Activated T-cell treated with anti-CD3 and anti-CD28 coated beads, Interleukin-2, amount 50 U/mL, for 24 hours (primary cell): ENCODE measurements at regions not wholly inside any gene's neighbourhood (a gene's known extent, or its start where the extent isn't known, plus 50 kb on each side); places are given as distances from the start of the nearest gene placed in this dataset.

Experiments
- DNase-seq: peaks from one replicate; pipeline ENCODE4 v3.0.0-alpha.2; 2020
- H3K27ac Mint-ChIP-seq: 2 replicates; pipeline ENCODE4 v1.8.0; 2020; ENCODE audit warnings: mild to moderate bottlenecking, mixed read lengths
- H3K27me3 Mint-ChIP-seq: 2 replicates; pipeline ENCODE4 v1.8.0; 2020; ENCODE audit warnings: mixed read lengths
- H3K36me3 Mint-ChIP-seq: 2 replicates; pipeline ENCODE4 v1.8.0; 2020; ENCODE audit warnings: low read depth, mixed read lengths
- H3K4me1 Mint-ChIP-seq: 2 replicates; pipeline ENCODE4 v1.8.0; 2020; ENCODE audit warnings: low read depth, mixed read lengths
- H3K4me3 Mint-ChIP-seq: 2 replicates; pipeline ENCODE4 v1.8.0; 2020; ENCODE audit warnings: mild to moderate bottlenecking, moderate library complexity, mixed read lengths
- H3K9me3 Mint-ChIP-seq: 2 replicates; pipeline ENCODE4 v1.8.0; 2020; ENCODE audit warnings: mixed read lengths

DNA sequence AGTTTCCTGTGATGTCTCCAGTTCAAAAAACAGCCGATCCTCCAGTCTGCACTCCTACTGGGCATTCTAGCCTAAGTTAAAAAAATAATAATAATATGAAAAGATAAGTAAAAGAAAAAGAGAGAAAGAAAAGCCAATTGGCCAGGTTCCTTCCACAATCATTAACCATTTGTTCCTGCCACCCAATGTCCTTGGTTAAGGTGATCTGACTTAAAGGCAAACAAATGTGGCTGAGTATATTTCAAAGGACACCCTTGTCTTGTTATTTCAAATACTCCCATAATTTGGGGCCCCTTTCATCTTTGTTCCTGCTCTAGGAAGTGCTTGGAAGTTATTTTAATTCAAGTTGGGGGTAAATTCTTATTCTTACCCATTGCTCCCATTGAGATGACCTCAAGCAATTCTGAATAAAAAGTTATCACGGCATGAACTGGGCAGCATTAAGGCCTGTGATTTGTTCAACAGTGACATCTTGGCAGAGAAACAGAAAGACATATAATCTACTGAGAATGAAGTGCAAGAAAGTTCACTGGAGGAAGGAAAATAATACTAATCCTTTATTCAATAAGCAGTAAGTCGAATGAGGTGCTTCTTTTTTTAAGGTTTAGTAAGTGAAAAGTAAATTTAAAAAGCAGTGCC lies 1054.5 kb upstream of the FANCL start:
- no peak overlapping the region for H3K27ac Mint-ChIP-seq
- no peaks in the 10 kb centered on the region for H3K36me3 Mint-ChIP-seq
- H3K27me3 Mint-ChIP-seq, result no peaks in the 10 kb centered on the region
- DNase-seq, result no peak
- H3K9me3 Mint-ChIP-seq, result no peaks in the 10 kb centered on the region
- no peak overlapping the region for H3K4me3 Mint-ChIP-seq
- H3K4me1 Mint-ChIP-seq, result no peaks in the 10 kb centered on the region

DNA sequence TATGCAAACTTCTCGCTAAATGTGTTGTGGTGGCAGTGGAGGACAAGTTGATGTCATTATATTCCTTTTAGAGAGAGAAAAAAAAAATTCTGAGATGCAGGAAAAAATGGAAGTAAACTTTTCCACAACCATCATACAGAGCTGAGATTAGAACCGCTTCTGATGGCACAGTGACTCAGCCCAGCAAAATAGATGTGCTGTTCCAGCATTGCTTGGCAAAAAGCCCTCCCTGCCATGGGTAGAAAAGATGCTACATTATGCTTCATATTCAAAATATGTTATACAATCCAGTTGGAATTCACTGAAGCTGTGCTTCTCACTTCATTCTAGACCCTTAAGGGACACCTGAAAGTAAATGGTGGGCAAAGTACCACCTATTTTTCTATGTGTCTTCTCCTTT lies 1047.6 kb upstream of the FANCL start:
- Mint-ChIP-seq H3K27me3 (no peaks in the 10 kb centered on the region), H3K4me3 (no peak overlapping the region), H3K27ac (no peak overlapping the region), H3K4me1 (no peaks in the 10 kb centered on the region), H3K36me3 (no peaks in the 10 kb centered on the region), H3K9me3 (no peaks in the 10 kb centered on the region)
- DNase-seq, result no peak

DNA sequence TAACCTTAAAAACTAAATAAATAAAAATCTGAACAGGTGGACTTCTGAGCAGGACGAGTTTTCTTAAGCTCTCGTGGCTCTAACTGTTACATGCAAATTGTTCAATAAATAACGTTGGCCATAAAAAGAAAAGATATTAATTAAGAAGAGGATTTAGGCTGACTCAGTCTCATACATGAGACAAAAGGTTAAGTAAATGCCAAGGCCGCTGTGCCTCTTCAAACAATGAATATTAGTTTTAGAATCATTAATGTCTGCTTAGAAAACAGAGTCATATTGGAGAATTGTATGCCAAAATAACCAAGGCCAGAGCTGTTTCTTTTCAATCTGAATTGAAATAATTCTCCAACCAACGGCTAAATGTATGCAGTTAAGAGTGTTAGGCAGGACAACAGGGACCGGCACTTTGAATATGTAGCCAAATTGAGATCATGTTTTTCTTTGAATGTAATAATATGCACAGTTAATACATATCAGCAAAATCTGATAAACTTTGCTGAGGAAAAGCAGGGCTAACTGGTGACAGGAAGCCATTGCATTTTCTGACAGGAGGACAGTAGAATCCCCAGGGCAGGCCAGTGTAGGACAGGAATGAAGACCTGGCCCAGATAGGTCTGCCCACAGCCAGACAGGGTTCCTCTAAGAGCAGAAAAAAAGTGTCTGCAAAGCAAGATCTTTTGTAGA lies 1041.4 kb upstream of the FANCL start:
- Mint-ChIP-seq H3K4me1 (no peaks in the 10 kb centered on the region), H3K4me3 (no peak overlapping the region), H3K27ac (no peak overlapping the region), H3K27me3 (no peaks in the 10 kb centered on the region), H3K36me3 (no peaks in the 10 kb centered on the region), H3K9me3 (no peaks in the 10 kb centered on the region)
- DNase-seq, result no peak

DNA sequence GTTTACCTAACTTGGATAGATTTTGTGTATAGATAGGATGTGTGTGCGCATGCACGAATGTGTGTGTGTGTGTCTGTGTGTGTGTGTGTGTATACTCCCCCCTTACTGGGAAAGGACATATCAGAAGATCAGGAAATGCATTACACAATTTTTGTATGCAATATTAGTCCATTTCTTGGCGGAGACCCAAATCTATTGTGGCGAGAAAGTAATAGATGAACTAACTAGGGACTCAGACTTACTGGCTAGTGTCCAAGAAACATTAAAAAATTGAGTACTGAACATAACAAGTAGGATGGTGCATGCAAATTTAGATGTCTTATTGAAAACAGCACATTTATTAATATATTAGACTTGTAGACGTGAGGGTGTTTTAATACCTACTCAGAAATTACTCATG lies 1036.5 kb upstream of the FANCL start:
- DNase-seq, result no peak
- Mint-ChIP-seq H3K4me1 (no peaks in the 10 kb centered on the region), H3K27ac (no peak overlapping the region), H3K36me3 (no peaks in the 10 kb centered on the region), H3K4me3 (no peak overlapping the region), H3K27me3 (no peaks in the 10 kb centered on the region), H3K9me3 (no peaks in the 10 kb centered on the region)

DNA sequence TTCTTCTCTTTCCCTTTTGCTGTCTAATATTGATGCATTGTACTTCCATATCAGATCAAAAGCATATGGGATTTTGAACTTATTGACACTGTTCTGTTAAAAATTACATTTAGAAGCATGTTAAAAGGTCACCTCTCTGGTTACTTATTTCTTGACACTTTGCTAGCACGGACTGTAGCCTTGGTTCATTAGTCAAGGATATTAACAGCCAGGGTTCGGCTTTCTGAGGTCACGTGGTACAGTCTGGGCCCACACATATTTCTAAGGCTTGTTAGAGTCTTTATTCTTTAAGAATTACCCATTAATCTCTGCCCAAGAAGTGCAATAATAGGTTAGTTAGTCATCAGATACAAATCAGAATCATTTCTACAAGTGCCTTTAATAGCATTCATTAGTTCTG lies 1035.8 kb upstream of the FANCL start:
- Mint-ChIP-seq H3K27ac (no peak overlapping the region), H3K9me3 (no peaks in the 10 kb centered on the region), H3K4me1 (no peaks in the 10 kb centered on the region), H3K4me3 (no peak overlapping the region), H3K36me3 (no peaks in the 10 kb centered on the region), H3K27me3 (no peaks in the 10 kb centered on the region)
- DNase-seq, result no peak

DNA sequence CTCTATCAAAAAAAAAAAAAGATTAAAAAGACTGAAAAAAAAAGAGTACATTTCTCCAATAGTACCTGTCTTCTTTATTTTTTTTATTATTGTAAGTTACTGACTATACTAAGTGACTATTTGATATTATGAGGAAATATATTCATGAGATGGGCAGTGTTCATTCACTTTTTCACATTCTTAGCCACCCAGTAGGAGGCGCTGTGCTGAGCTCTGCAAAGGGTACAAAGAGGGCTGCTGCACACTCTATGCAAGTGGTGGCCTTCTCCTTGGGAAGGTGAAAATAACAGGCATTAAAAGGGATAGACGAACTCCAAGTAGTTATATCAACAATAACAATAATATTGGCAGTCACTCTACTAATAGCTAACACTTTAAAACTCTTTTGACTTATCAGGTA lies 1034.9 kb upstream of the FANCL start:
- H3K4me3 Mint-ChIP-seq, result no peak overlapping the region
- DNase-seq, result no peak
- no peaks in the 10 kb centered on the region for H3K9me3 Mint-ChIP-seq
- H3K36me3 Mint-ChIP-seq, result no peaks in the 10 kb centered on the region
- H3K27me3 Mint-ChIP-seq, result no peaks in the 10 kb centered on the region
- H3K4me1 Mint-ChIP-seq, result no peaks in the 10 kb centered on the region
- H3K27ac Mint-ChIP-seq, result no peak overlapping the region

DNA sequence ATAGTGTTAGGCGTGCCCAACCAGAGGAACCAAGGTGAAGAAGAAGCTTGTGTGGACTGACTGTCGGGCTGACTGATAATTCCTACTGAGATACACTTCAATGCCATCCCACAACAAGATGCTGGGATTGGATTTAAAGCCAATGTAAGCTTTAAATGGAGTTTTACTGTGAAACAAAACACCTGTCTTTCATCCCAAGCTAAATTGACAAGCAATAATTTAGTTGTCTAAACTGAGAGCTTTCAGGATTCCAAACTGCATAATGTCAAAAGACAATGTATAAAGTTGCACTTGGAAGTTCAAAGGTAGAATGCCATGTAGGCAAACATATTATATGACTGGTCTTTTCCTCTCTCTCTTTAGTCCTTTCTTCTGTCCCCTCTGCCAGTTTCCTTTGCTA lies 1025.3 kb upstream of the FANCL start:
- Mint-ChIP-seq H3K27ac (no peak overlapping the region), H3K36me3 (no peaks in the 10 kb centered on the region), H3K4me1 (no peaks in the 10 kb centered on the region), H3K27me3 (no peaks in the 10 kb centered on the region), H3K9me3 (no peaks in the 10 kb centered on the region), H3K4me3 (no peak overlapping the region)
- DNase-seq, result no peak

DNA sequence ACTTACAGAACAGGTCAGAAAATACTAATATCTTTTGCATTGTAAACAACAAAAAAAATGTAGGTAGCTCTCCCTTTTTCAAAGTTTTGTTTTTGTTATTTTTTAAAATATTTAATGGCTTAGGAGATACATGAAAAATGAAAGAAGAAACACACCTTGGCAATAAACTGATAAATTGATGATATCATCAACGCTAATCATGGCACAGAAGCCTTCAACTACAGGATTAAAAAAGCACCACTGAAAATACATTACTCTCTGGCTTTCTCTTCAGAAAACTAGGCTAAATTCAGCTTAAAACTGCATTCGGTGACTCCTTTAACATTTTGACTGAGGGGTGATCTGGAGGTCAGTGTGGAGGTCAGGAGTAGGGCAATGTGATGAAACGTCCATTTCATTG lies 1018.8 kb upstream of the FANCL start:
- H3K27me3 Mint-ChIP-seq, result no peaks in the 10 kb centered on the region
- no peaks in the 10 kb centered on the region for H3K4me1 Mint-ChIP-seq
- H3K27ac Mint-ChIP-seq, result no peak overlapping the region
- DNase-seq, result no peak
- H3K9me3 Mint-ChIP-seq, result no peaks in the 10 kb centered on the region
- H3K36me3 Mint-ChIP-seq, result no peaks in the 10 kb centered on the region
- H3K4me3 Mint-ChIP-seq, result no peak overlapping the region

DNA sequence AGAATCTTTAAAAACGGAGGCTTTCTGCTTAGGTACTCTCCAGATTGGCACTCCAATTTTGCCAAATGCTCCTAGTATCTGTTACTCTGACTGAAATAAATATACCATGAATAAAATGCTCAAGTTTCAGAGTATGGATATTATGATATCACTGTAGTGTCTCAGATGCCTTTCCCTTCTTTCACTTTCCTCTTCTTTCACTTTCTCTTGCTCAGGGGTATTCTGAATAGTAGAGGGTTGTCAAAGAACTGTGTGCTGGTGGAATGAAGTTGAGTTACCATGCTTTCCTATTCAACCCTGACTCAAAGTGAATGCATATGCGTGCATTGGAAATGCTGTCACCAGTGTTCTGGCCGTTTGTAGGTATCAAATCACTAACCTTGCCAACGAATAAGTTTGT lies 1015.2 kb upstream of the FANCL start:
- Mint-ChIP-seq H3K4me3 (no peak overlapping the region), H3K9me3 (no peaks in the 10 kb centered on the region), H3K27ac (no peak overlapping the region), H3K27me3 (no peaks in the 10 kb centered on the region), H3K36me3 (no peaks in the 10 kb centered on the region), H3K4me1 (no peaks in the 10 kb centered on the region)
- no peak for DNase-seq

DNA sequence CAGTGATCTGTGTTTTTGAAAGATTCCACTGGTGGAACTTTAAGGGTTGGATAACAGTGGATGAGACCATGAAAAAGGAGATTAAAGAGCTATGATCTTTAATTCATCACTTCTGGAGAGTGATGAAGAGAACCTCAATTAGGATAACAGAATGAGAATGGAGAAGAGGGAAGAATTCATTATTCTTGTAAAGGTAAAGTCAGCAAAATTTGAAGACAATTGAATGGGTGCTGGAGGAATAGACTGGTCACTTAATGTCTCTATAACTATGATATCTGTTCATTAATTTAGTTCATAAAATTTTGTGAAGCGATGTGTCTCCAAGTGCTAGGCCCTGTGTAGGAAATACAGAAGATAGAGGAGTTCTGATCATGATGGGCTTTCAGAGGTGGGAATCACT lies 1013.2 kb upstream of the FANCL start:
- Mint-ChIP-seq H3K36me3 (no peaks in the 10 kb centered on the region), H3K27ac (no peak overlapping the region), H3K9me3 (no peaks in the 10 kb centered on the region), H3K27me3 (no peaks in the 10 kb centered on the region), H3K4me3 (no peak overlapping the region), H3K4me1 (no peaks in the 10 kb centered on the region)
- no peak for DNase-seq

DNA sequence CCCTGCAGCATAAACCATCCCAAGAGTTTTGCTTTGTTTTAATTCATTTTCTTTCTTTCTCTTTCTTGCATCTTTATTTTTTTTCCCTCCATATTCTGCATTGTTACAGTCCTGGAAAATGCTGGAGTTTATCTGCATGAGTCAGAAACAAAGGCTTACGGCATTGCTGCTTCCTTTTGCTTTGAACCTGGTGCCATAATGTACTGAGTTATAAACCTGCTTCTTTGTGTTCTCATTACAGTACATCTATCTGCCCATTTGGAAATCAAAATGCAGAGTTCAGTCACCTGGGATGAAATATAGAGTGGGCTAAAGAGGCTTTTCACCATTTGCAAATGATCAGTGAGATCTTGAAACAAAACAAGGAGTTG lies 1009.2 kb upstream of the FANCL start:
- no peak for DNase-seq
- Mint-ChIP-seq H3K9me3 (no peaks in the 10 kb centered on the region), H3K27ac (no peak overlapping the region), H3K27me3 (no peaks in the 10 kb centered on the region), H3K4me3 (no peak overlapping the region), H3K4me1 (no peaks in the 10 kb centered on the region), H3K36me3 (no peaks in the 10 kb centered on the region)

DNA sequence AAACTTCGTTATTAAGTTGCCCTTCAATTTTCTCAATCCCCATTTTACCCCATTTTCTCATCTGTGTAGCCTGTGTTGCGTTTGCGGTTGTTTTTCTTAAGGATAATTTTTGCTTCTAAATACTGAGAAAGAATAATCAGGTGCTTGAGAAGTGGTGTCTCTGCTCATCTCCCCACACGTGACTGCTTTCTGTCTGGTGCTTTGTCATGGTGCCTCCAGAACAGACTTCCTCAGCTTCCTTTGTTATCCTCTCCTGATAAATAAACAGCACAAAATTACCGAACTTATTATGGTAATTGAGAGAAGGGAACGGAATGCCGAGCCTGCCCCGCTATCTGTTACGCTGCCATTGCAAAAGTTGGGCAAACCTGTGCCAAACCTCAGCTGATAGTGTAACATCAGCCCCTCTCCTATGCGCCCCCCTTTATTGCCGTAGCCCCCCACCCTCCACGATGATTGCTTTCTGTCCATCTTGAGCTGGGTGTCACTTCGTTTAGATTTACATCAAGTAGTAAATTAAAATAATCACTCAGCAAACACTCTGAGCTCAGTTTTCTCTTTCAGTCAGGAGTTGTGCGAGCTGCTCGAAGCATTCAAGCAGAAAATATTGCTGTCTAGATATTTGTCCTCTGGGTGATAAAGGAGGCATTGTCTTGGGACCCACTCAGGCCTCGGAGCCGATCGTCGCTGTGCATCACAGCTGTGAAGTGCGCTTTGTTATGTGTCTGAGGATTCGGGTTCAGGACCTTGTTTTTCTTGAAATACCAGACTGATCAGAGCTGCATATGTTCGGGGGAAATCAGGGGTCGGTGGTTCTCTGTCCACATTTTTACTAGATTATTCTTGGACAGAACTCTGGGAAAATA lies 1008.5 kb upstream of the FANCL start:
- H3K4me3 Mint-ChIP-seq, result no peak overlapping the region
- DNase-seq, result no peak
- no peaks in the 10 kb centered on the region for H3K36me3 Mint-ChIP-seq
- no peaks in the 10 kb centered on the region for H3K9me3 Mint-ChIP-seq
- H3K4me1 Mint-ChIP-seq, result no peaks in the 10 kb centered on the region
- H3K27me3 Mint-ChIP-seq, result no peaks in the 10 kb centered on the region
- H3K27ac Mint-ChIP-seq, result no peak overlapping the region

DNA sequence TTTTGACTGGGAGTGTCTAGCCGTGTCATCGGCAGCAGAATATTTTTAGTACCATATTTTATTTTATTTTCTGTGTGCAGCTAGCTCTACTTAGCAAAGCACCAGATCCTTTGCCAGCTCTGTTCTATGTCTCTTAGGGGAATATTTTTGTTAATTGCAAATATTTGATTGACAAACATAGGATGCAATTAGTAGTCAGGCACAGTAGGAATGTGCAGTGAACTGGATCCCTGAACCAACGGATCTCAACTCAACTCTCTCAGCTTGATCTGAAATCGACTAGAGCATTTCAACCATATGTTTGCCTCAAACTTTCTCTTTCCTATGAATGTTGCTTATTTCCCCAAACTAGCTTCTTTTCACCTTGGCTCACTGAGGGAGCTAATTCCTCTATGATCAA lies 998.0 kb upstream of the FANCL start:
- Mint-ChIP-seq H3K4me3 (no peak overlapping the region), H3K9me3 (no peaks in the 10 kb centered on the region), H3K27ac (no peak overlapping the region), H3K27me3 (no peaks in the 10 kb centered on the region), H3K36me3 (no peaks in the 10 kb centered on the region), H3K4me1 (no peaks in the 10 kb centered on the region)
- DNase-seq, result no peak

DNA sequence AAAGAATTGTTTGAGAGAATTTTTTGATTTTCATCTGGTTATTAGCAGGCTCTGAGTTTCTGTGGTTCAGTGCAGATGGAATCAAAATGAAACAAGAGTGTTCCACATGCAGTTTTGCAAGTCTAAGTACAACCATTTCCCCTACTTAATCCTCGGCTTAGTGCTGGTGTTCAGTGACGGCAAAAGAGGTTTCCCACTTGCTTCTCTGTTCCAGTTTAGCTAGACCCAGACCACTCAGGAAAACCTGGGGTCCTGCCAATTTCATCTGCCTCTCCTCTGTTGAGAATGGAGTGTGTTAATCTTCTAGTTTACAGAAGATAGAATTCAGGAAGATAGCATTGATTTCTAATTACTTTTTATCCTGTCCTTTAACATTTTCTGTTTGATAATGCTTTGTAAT lies 996.2 kb upstream of the FANCL start:
- H3K4me3 Mint-ChIP-seq, result no peak overlapping the region
- no peak for DNase-seq
- no peaks in the 10 kb centered on the region for H3K9me3 Mint-ChIP-seq
- no peaks in the 10 kb centered on the region for H3K36me3 Mint-ChIP-seq
- H3K27ac Mint-ChIP-seq, result no peak overlapping the region
- H3K27me3 Mint-ChIP-seq, result no peaks in the 10 kb centered on the region
- H3K4me1 Mint-ChIP-seq, result no peaks in the 10 kb centered on the region

DNA sequence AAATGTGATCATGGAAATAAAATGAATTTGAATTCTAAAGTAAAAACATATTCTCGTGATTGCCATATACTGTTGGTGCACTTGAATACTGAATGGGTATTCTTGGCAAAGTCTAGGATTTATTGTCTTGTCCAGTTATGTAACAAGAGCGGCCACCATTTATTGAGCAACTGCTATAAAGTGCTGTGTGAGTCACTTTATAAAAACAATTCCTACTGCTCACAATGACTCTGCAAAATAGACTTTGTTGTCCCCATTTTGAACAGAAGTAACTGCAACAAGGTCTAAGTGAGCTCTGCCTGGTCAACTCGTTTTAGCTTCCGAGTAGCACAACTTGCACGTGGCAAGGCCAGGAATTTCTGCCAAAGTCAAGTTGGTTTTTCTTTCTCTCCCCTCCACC lies 995.6 kb upstream of the FANCL start:
- Mint-ChIP-seq H3K9me3 (no peaks in the 10 kb centered on the region), H3K4me3 (no peak overlapping the region), H3K27me3 (no peaks in the 10 kb centered on the region), H3K36me3 (no peaks in the 10 kb centered on the region), H3K4me1 (no peaks in the 10 kb centered on the region), H3K27ac (no peak overlapping the region)
- DNase-seq, result no peak
